ENCODE measurements at regions not wholly inside any gene's neighbourhood (a gene's known extent, or its start where the extent isn't known, plus 50 kb on each side); places are given as distances from the start of the nearest gene placed in this dataset.

DNA sequence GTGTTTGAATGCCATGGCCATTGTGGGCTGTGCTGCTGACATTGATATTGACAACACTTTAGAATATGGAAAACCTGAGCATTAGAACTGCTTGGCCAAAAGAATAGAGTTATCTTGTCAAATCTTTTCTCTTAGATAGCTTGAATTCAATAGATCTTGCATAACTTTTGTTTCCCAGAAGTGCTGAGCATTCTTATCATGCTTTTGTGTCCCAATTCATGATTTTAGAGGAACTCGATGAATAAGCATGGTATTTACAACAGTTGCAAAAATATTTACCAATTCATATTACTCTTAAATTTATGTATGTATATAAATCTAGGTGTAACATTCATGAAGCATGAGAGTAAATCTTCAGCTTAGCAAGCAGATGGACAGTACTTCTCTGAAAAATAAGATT, 508.0 kb downstream of the BCL11A start:
- Histone ChIP-seq H3K36me3 (no peaks in the 10 kb centered on the region), H3K27ac (no peak overlapping the region), H3K27me3 (ENCODE audit: insufficient read depth, low read depth, severe bottlenecking) (no peaks in the 10 kb centered on the region), H3K9me3 (ENCODE audit: severe bottlenecking) (no peaks in the 10 kb centered on the region), H3K4me3 (ENCODE audit: low read depth, low read length) (no peak overlapping the region)
- no peak for DNase-seq
- TF ChIP-seq, protein P1, sequence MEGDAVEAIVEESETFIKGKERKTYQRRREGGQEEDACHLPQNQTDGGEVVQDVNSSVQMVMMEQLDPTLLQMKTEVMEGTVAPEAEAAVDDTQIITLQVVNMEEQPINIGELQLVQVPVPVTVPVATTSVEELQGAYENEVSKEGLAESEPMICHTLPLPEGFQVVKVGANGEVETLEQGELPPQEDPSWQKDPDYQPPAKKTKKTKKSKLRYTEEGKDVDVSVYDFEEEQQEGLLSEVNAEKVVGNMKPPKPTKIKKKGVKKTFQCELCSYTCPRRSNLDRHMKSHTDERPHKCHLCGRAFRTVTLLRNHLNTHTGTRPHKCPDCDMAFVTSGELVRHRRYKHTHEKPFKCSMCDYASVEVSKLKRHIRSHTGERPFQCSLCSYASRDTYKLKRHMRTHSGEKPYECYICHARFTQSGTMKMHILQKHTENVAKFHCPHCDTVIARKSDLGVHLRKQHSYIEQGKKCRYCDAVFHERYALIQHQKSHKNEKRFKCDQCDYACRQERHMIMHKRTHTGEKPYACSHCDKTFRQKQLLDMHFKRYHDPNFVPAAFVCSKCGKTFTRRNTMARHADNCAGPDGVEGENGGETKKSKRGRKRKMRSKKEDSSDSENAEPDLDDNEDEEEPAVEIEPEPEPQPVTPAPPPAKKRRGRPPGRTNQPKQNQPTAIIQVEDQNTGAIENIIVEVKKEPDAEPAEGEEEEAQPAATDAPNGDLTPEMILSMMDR (IDR thresholded peaks at IDR 0.05; ENCODE audit: low read depth, low read length), result no peak

DNA sequence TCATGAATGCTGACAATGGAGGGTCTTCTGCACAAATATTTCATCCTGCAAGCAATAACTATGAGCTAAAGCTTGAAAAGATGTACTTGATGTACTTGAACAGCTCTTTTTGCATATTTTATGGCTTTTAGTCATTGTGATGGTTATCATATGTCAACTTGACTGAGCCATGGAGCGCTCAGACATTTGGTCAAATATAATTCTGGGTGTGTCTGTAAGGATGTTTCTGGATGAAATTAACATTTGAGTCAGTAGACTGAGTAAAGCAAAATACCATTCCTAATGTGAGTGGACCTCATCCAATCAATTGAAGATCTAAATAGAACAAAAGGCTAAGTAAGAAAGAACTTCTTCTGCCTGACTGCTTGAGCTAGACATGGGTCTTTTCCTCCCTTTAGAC, 509.0 kb downstream of the BCL11A start:
- Histone ChIP-seq H3K9me3 (ENCODE audit: severe bottlenecking) (no peaks in the 10 kb centered on the region), H3K27ac (no peak overlapping the region), H3K4me3 (ENCODE audit: low read depth, low read length) (no peak overlapping the region), H3K36me3 (no peaks in the 10 kb centered on the region), H3K27me3 (ENCODE audit: insufficient read depth, low read depth, severe bottlenecking) (no peaks in the 10 kb centered on the region)
- TF ChIP-seq, protein P1 (IDR thresholded peaks at IDR 0.05; ENCODE audit: low read depth, low read length), result no peak
- no peak for DNase-seq

DNA sequence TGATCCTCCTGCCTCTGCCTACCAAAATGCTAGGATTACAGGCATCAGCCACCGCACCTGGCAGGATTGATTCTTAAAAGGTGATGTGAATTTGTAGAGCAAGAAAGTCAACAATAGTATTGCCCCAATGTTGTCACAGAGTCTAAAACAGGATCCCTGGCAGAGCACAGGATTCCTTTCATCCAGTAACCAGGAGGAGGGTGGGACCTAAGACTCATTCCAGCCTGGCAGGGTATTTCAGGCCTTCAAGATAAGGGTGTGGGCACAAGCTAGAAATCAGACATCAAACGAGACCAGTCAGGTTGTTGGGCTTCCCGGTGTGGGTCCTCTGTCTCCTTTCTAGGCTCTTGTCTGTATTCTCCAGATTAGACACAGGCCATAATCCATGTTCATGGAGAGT, 511.4 kb downstream of the BCL11A start:
- H3K4me3 ChIP-seq (ENCODE audit: low read depth, low read length), result no peak overlapping the region
- DNase-seq, result no peak

DNA sequence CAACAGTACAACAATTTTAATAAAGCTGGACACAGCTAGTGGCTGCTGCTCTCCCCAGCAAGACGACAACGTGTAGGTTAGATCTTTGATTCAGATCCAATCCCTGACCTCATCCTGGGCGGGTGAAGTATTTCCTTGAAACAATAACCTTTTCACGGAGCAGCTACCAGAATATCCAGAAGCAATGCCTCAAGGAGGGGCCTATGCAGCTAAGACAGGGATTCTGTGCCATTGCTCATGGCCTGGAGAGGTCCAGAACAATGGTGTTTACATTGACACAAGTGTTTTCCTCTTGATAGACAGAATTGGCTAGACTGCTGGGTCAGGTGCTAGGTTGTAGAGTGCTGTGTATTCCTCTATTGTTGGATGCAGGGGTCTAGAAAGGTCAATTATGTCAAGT, 520.1 kb downstream of the BCL11A start:
- DNase-seq, result no peak
- TF ChIP-seq, protein P1 (IDR thresholded peaks at IDR 0.05; ENCODE audit: low read depth, low read length), result no peak
- H3K36me3 ChIP-seq, result no peaks in the 10 kb centered on the region
- H3K4me3 ChIP-seq (ENCODE audit: low read depth, low read length), result no peak overlapping the region
- peaks cover 14% of the 10 kb centered on the region for H3K9me3 ChIP-seq (ENCODE audit: severe bottlenecking)
- no peaks in the 10 kb centered on the region for H3K27me3 ChIP-seq (ENCODE audit: insufficient read depth, low read depth, severe bottlenecking)
- no peak overlapping the region for H3K27ac ChIP-seq

More for the DNA sequence above, 511.4 kb downstream of the BCL11A start:
- TF ChIP-seq, protein P1 (IDR thresholded peaks at IDR 0.05; ENCODE audit: low read depth, low read length), result no peak
- Histone ChIP-seq H3K27me3 (ENCODE audit: insufficient read depth, low read depth, severe bottlenecking) (no peaks in the 10 kb centered on the region), H3K36me3 (no peaks in the 10 kb centered on the region), H3K9me3 (ENCODE audit: severe bottlenecking) (no peaks in the 10 kb centered on the region), H3K27ac (no peak overlapping the region)

DNA sequence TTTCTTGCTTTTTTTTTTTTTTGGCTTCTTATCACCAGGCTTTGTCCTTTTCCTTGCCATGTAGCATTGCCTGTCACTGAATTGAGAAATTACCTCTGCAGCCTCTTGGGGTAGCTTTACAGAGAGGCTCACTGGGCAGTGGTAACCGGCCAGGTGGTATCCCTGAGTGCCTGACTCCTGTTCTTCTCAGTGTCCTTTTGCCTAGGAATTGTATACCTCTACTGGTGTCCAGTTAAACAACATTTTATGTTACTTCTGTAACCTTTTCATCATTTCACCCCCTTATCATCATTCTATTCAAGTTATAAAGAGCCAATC, 523.9 kb downstream of the BCL11A start:
- Histone ChIP-seq H3K4me3 (ENCODE audit: low read depth, low read length) (no peak overlapping the region), H3K36me3 (no peaks in the 10 kb centered on the region), H3K9me3 (ENCODE audit: severe bottlenecking) (peaks cover 8% of the 10 kb centered on the region), H3K27ac (no peak overlapping the region), H3K27me3 (ENCODE audit: insufficient read depth, low read depth, severe bottlenecking) (no peaks in the 10 kb centered on the region)
- TF ChIP-seq, protein P1 (IDR thresholded peaks at IDR 0.05; ENCODE audit: low read depth, low read length), result no peak
- DNase-seq, result no peak

DNA sequence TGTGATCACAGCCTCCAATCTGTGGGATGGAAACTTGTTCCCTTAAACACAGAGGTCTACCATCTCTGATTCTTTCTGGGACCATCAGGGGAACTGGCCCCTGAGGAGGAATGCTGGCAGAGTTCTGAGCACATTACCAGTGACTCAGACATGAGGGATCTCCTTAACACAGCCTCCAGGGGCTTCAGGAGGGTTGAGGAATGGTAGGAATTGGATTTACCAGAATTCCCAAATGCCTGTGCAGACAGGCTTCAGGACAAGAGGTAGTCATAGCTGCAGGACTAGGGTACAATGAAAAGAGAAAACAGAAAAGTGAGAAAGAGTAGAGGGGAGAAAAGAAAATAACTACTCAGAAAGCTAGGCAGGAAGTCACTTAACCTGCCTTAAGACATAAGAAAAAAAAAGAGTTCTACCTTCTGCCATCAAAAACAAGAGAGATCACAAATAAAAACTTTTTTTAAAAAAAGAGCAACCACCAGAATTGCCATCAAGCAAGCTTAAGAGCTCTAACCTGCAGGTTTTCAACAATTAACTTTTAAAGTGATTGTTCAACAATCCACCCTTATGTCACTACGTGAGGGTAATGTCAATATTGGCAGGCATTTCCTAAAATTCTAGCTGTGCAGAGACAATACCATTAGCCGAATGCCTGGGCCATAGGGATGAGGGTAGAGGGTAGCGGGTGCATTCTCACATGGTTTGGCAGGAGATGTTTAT, 524.4 kb downstream of the BCL11A start:
- H3K36me3 ChIP-seq, result no peaks in the 10 kb centered on the region
- no peak overlapping the region for H3K4me3 ChIP-seq (ENCODE audit: low read depth, low read length)
- peaks cover 8% of the 10 kb centered on the region for H3K9me3 ChIP-seq (ENCODE audit: severe bottlenecking)
- H3K27me3 ChIP-seq (ENCODE audit: insufficient read depth, low read depth, severe bottlenecking), result no peaks in the 10 kb centered on the region
- DNase-seq, result no peak
- TF ChIP-seq, protein P1 (IDR thresholded peaks at IDR 0.05; ENCODE audit: low read depth, low read length), result no peak
- H3K27ac ChIP-seq, result no peak overlapping the region

Data from WERI-Rb-1 (cell line).